Stimulated activated CD8-positive, alpha-beta memory T cell treated with anti-CD3 and anti-CD28 coated beads, Interleukin-12 subunit alpha, Interleukin-12 subunit beta, amount 100 ng/mL, for 1 hour (primary cell): ENCODE measurements at regions not wholly inside any gene's neighbourhood (a gene's known extent, or its start where the extent isn't known, plus 50 kb on each side); places are given as distances from the start of the nearest gene placed in this dataset.

Source experiments
- DNase-seq: peaks from one replicate; pipeline ENCODE4 v3.0.0-alpha.2; 2020; ENCODE audit warnings: low read depth

DNA sequence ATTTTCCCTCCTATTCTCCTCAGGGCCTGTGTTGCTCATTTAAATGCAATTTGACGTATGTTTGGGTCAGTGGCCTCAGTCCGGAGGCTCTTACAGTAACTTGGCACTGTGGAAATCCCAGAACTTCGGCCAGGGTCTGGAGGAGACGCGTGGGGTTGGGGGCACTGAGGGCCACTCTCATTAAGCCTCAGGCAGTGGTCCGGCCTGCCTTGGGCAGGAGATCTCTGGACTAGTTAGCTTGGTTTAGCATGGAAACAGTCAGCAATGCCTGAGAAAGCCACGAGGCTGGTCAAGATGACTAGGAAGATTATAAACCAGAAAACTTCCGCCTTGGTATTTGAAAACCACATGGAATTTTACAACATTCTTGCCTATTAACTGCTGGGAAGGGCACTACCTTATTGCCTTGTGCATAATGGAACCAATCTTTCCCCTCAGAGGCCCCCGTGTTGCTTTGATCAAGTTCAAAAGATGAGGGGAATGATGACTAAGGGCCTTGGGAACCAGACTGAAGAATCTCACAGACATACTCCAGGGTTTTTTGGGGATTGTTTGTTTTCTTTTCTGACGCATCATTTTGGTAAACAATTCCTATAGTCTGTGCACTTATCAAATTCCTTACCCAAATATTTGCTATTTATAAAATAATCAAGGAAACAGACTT, 206.0 kb upstream of the PREP start:
- no peak for DNase-seq

- DNase-seq = no peak
These were observed 205.0 kb upstream of the PREP start for GRCh38 chr6:105607636-105608621.

- no peak for DNase-seq
These were observed 204.1 kb upstream of the PREP start for GRCh38 chr6:105606831-105607463.

- DNase-seq = no peak
These were observed 201.7 kb upstream of the PREP start for GRCh38 chr6:105604587-105604884.

DNA sequence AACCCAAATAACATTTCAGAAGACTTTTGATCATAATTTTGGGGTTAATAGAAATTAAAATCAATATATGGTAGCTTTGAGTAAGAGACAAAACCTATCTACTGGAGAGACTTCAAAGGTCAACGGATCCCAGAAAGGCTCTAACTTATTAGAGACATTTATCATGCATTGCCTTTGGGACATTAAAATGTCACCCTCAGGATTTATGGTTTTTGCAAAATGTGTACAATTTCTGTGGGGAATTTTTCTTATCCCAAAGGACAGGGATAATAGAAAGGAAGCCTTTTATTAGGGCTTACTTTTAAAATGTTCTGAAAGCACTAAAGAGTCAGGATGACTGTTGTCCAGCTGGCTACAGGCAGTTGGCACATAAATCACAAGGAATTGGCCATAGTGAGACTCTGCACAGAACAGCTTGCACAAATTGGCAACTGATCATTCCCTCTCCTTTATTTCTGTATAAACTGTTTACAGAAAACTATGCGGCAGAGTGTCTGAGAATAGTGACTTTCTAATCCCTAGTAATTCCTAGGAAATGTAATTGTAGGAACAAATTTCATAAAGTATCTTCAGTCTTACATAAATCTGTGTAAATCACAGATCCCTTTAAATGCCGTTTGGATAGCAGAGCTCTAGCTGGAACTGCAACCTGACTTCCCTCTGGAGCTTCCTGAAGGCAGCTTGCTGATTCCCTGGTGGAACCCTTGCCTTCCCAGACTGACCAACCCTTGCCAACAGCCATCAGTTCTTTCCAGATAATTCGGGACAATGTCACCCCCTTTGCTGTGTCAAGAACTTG, 201.1 kb upstream of the PREP start:
- no peak for DNase-seq

DNA sequence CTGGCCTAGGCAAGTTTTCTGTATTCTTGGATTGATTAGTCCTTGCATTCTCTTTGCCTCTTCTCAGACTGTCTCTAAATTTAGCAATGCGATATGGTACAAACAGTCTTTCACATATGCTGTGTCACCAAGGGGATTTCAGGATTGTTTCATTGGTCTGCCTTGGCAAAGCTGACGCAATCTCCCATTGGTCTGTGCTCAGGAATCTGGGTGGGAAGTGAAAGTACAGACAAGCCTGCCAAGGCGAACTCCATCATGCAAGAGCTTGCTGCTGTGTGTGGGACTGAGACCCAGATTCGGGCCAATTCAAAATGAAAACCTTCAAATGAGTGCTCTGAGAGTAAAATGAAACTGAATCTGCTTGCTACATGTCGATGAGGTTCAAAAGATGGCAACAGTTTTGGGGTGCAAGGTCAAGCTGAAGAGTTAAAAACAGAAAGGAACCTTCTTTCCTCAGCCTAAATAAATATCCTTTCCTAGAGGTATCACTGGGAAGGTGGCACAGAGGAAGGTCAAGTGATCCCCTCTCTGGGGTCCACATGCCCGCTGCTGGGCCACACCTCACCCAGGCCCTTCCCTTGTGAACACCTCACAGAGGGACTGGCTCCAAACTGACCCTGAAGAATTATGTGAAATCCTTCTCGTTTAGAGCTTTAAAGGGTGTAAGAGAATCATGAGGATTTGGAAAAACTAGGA, 198.8 kb upstream of the PREP start:
- DNase-seq = no peak

- no peak for DNase-seq
These were observed 197.7 kb upstream of the PREP start for GRCh38 chr6:105600336-105601260.

- DNase-seq = no peak
These were observed 195.4 kb upstream of the PREP start for GRCh38 chr6:105598264-105598663.

DNA sequence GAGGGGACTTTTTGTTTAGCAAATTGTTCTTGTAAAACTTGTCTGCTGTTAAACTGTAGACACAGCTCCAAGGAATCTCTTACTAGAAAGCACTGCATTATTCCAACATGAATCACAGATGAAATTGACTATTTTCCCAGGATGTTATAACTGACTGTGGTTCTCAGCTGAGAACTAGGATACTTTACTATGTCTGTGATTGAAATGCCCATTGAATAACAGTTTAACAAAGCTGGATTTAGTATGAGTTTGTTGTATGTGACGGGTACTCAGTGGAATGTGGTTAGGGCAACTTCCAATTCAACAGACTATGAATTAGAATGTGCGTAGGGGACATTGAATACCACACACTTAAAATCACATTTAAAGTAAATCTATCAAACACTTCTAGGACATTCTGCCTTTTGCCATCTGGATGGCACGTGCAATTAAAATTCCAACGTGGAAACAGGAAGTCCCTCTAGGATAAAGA, 193.4 kb upstream of the PREP start:
- DNase-seq = no peak

GRCh38 chr6:105595829-105596228, 192.9 kb upstream of the PREP start:
- no peak for DNase-seq

DNA sequence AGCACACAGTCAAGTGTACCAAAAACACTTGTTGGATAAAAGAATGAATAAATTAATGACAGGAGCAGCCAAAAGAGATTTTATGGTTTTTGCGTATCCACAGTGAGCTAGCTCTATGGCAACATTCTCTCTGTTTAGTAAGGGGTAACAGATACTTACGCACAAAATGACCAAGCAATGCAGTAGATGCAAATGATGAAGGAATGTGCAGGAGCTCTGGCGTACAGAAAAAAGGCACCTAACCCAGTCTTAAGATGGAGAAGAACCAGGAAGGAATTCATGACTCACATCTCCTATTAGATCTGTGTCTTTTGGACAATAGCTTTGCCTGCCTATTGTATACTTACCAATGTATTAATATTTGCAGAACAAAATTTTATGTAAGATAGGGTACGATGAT, 191.9 kb upstream of the PREP start:
- no peak for DNase-seq

DNA sequence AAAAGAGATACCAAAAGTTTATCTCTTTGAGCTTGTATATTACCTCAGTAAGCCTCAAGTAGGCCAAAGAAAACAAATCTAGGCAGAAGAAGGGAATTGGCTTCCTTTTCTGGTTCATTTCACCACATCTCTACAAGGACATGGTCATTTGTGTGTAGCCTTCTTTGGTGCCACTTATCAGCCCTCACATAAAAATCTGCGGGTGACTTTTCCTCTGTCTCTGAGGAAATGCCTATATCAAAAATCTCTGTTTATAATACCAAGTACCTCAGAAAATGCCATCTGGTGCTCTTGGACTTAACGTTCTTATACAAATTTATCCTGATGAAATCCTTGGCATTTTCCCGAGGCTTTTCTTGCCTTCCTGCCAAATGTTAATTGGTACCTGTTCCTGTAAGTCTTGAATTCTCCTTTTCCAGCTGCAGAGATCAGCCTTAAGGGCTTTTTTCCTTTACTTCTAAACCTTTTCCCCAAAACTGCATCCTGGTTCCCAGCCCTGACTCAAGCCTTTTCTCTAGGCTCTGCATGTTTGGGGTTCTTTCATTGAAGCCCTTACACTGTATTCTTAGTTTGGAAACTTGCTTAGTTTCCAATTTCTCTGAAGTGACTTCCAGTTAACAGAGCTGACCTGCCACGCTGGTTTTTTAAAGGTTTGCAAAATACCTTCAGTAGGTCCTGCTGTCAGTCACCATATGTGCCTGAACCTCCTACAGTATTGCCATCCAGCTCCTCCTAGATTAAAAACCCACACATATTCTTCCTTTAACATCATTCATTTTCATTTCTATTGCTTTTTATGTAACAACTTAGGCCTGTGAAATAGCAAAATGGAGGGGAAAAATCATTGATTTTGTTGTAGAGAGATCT, 191.2 kb upstream of the PREP start:
- DNase-seq = no peak

DNA sequence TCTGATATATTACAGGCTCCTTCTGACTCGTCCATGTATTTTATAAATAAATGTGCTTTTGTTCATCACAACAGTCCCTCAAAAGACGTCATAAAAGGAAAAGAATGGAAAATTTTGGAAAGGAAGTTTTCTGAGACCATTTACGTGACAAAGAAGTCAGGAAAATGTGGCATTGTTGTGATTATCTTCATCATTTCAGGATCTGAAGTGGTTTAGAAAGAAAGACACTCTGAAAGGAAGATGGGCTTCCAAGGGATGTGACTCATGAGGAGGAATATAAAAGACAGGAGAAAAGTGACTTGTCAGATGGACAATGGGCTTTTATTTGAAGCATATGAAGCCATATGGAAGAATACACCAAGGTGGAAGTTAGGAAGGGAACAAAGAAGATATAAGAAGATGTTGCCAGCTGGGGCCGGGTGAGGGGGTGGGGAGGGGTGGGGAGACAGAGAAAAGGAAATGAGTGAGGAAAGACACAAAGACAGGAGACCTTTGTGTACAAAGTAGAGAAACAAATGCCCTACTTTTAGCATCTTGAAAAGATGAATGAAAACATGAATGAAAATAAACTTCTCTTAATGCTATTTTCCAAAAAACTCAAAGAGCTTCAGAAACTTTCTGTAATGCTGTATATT, 190.3 kb upstream of the PREP start:
- no peak for DNase-seq

GRCh38 chr6:105592329-105592728, 189.4 kb upstream of the PREP start:
- no peak for DNase-seq

GRCh38 chr6:105591053-105591452, 188.2 kb upstream of the PREP start:
- DNase-seq = no peak

GRCh38 chr6:105588123-105588710, 185.3 kb upstream of the PREP start:
- no peak for DNase-seq

GRCh38 chr6:105587349-105588122, 184.7 kb upstream of the PREP start:
- DNase-seq = no peak
